ENCODE measurements at regions not wholly inside any gene's neighbourhood (a gene's known extent, or its start where the extent isn't known, plus 50 kb on each side); places are given as distances from the start of the nearest gene placed in this dataset.

- TF ChIP-seq BRF2 (IDR thresholded peaks at IDR 0.05; ENCODE audit: borderline replicate concordance, insufficient read depth, insufficient read length) (no peak), LEF1 (IDR thresholded peaks at IDR 0.05) (peak; percentile 89; the same call in 1 of the 2 replicates), ZNF274 (IDR thresholded peaks at IDR 0.05; ENCODE audit: borderline replicate concordance, low read depth, low read length) (0 out of 2 replicates have a peak, but pooled peaks have one; percentile 42), ZNF551 (CRISPR knock-in tag; IDR thresholded peaks at IDR 0.05) (no peak), SNAPC5 (CRISPR knock-in tag; IDR thresholded peaks at IDR 0.05) (no peak), ZNF174 (CRISPR knock-in tag; IDR thresholded peaks at IDR 0.05) (no peak), SPI1 (IDR thresholded peaks at IDR 0.05; ENCODE audit: borderline replicate concordance, low read depth, low read length) (no peak), DMBX1 (CRISPR knock-in tag; IDR thresholded peaks at IDR 0.05; ENCODE audit: borderline replicate concordance) (peak; percentile 96), DIDO1 (tag; IDR thresholded peaks at IDR 0.05; ENCODE audit: low read depth) (no peak), RAD51 (IDR thresholded peaks at IDR 0.05; ENCODE audit: borderline replicate concordance, low read depth) (no peak), CHD1 (IDR thresholded peaks at IDR 0.05; ENCODE audit: low read length) (no peak), BACH1 (tag; IDR thresholded peaks at IDR 0.05) (peak; percentile 92), GABPB1 (CRISPR knock-in tag; IDR thresholded peaks at IDR 0.05) (peak; percentile 78), ZNF143 (CRISPR knock-in tag; IDR thresholded peaks at IDR 0.05) (no peak), SMARCE1 (IDR thresholded peaks at IDR 0.05) (peak; percentile 95), CHD7 (IDR thresholded peaks at IDR 0.05; ENCODE audit: low read depth, low read length) (no peak), TCF7 (IDR thresholded peaks at IDR 0.05; ENCODE audit: borderline replicate concordance) (peak; percentile 64; the same call in 1 of the 2 replicates), NCOA4 (IDR thresholded peaks at IDR 0.05; ENCODE audit: partially characterized antibody) (no peak)
Observed at GRCh38 chr2:71882949-71883472, 264.7 kb downstream of the CYP26B1 start (continued).

Measured in K562 (cell line).